GM03348 (cell line): ENCODE measurements at regions not wholly inside any gene's neighbourhood (a gene's known extent, or its start where the extent isn't known, plus 50 kb on each side); places are given as distances from the start of the nearest gene placed in this dataset.
"Not testable (repeated sequence)": the region's sequence is repeated elsewhere in the genome, so short reads cannot be mapped to it uniquely, and the experiment has no call there.

Experiments
- DNase-seq: peaks from one replicate; pipeline ENCODE4 v3.0.0; 2012; ENCODE audit warnings: low spot score

- DNase-seq: not testable (repeated sequence)
These were observed 60.8 kb upstream of the JARID2 start for GRCh38 chr6:15185111-15185510.

- DNase-seq: not testable (repeated sequence)
These were observed 52.4 kb upstream of the JARID2 start for GRCh38 chr6:15193451-15193850.

GRCh38 chr6:15194453-15194852, 51.4 kb upstream of the JARID2 start:
- no peak for DNase-seq
